A204.1 (cell line): ENCODE measurements at regions not wholly inside any gene's neighbourhood (a gene's known extent, or its start where the extent isn't known, plus 50 kb on each side); places are given as distances from the start of the nearest gene placed in this dataset.
"Not testable (repeated sequence)": the region's sequence is repeated elsewhere in the genome, so short reads cannot be mapped to it uniquely, and the experiment has no call there.

Source experiments
- FAIRE-seq: peaks from 2 replicates; lab custom pipeline; 2012; peaks lifted over from hg19 to GRCh38; lab: Jason Lieb, UNC

DNA sequence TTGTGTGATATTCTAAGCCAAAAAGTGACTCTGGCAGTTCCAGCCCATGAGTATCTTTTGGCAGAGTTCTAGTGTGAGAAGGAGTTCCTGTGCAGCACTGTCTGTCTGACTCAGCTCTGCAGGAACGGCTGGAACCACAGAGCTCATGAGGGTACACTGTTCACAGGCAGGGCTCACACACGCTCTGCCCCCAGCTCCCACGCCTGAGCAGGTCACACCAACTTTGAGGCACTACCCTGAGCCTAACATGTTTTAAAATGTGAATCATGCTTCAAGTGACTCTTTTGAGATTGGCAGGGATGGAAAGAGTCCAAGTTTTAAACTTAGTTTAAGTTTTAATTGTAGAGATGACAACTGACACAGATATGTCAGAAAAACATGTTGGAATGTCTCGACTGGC is 1203.3 kb downstream of the UQCRFS1 start:
- FAIRE-seq = no peak

DNA sequence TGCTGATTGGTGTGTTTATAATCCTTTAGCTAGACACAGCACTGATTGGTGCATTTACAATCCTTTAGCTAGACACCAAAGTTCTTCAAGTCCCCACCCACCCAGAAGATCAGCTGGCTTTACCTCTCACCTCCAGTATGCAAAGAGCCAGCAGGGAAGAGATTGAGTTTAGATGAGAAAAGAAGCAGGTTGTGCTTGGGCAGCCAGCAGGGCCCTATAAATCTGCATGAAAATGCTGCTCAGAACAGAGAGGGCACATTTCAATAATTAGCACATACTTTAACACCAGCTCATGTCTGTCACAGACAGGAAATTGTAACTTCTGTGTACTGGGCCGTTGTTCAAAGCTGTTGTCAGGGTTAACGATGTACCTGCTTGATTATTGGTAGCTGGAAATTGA is 1204.3 kb downstream of the UQCRFS1 start:
- FAIRE-seq = no peak

DNA sequence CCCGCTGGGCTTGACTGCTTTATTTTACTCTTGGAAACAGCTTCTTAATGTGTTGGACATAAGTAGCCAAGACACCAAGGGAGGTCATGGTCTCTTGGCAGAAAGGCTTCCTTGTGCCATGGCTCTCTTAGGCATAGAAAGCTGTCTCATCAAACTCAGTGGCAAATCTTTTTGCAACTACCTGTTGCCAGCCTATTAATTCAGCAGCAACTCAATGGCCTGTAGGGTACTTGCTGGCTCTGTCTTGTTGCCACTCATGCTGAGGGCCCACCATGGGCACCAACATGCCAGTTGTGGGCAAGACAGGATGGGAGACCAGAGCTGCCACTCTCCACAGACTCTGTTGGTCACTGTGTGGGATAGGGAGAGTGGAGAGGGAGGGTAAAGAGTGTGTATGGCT is 1209.4 kb downstream of the UQCRFS1 start:
- no peak for FAIRE-seq

DNA sequence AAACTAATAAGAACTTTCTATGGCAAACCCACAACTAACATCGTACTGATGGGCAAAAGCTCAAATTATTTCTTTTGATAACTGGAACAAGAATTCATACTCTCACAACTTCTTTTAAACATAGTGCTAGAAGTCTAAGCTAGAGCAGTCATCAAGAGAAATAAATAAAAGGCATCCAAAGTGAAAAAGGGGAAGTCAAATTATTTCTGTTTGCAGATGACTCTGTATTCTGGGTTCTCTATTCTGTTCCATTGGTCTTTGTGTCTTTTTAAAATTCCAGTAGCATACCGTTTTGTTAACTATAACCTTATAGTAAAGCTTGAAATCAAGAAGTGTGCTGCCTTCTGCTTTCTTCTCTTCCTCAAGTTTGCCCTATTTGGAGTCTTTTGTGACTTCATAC is 1215.9 kb downstream of the UQCRFS1 start:
- FAIRE-seq = no peak

- FAIRE-seq = no peak
Measured at GRCh38 chr19:27993619-27994570, 1219.1 kb downstream of the UQCRFS1 start.

- peak; percentile 19 for FAIRE-seq
Measured at GRCh38 chr19:27986299-27986698, 1226.7 kb downstream of the UQCRFS1 start.

DNA sequence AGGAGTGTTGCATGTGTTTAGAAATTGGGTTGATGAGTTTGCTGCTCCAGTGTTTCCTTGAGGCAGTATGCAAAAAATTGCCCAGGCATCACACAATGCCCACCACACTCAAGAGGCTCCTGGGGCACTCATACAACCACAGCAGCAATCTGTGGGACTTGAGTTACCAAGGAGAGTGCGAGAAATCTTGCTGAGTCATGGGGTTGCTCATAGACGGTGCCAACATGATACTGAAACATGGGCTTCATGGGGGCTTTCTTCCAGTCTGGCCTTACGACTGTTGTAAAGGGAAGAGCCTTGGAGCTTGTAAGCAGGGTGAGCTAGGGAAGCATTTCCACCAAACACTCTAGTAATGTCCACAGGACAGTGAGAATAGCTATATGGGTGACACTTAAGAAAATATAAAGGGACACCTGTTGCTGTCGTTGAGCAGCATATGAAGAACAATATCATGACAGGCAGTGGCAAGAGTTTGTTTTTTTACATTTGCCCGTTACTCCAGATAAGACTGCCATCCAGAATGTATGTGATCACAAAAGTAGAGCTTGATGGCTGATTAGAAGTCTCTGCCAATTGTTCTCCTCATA is 1237.4 kb downstream of the UQCRFS1 start:
- no peak for FAIRE-seq

GRCh38 chr19:27974082-27974513 is 1238.9 kb downstream of the UQCRFS1 start:
- FAIRE-seq = peak; percentile 65

DNA sequence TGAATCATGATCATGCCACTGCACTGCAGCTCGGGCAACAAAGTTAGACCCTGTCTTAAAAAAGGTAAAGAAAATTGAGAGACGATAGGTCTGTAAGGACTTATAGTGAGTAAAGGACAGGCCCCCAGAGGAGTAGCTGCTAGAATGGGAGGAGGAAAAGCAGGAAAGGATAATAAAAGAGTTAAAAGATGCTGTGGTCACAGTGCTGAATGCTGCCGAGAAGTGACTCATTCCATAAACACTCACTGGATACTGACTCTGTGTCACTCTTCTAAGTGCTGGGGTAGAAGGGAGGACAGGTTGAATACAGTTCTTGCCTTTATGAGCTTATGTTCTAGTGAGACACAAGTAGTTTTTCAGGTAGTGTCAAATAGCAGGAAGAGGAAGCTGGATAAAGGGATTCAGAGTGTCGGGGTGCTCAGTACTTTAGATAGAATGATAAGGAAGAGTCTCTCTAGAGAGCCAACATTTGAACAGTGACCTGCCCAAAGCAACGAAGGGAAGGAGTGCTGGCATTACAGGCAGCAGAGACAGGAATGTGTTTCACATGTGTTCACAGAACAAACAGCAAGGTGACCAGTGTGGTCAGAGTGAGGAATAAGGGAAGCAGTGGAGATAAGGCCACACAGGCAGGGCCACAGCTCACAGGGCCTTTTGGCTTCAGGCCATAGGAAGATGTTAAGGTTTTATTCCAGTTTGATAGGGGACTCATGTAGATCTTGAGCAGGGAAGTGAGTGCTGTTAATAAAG is 1240.5 kb downstream of the UQCRFS1 start:
- no peak for FAIRE-seq

GRCh38 chr19:27971869-27972268 is 1241.1 kb downstream of the UQCRFS1 start:
- FAIRE-seq = no peak

- no peak for FAIRE-seq
Measured at GRCh38 chr19:27971071-27971470, 1241.9 kb downstream of the UQCRFS1 start.

DNA sequence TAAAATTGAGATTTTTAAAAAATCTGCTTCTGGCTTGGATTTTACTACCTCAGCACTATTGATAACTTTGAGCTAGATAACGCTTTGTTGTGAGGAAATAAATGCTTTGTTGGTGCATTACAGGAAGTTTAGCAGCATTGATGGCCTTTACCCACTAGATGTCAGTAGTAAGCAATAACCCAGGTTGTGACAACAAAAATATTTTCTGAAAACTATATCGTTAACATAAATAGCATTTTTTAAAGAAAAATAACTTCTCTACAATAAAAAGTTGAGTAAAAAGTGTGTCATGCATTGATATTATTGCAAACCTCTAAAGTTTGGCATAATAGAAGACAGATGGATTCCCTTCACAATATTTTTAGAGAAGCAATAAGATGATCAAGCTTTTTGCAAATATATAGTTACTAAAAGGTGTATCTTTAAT is 1246.5 kb downstream of the UQCRFS1 start:
- peak; percentile 94 for FAIRE-seq

DNA sequence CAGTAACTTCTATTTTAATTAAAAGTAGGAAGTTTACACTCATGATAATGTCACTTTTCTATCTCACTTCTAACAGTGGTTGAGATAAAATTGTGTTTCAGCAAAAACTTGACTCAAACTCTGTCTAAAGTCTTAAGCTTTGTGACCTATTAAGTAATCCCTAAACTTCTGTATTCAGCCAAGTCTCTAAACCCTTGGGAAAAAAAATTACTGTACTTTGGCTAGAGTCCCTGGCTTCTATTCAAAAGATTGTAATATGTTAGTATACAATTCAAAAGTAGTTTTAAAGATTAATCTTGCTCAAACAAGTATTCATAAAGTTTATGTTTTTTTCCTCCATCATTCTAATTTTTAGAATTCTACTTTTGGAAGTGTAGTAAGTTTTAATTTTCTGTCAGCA is 1248.8 kb downstream of the UQCRFS1 start:
- no peak for FAIRE-seq

- no peak for FAIRE-seq
Measured at GRCh38 chr19:27962264-27962663, 1250.7 kb downstream of the UQCRFS1 start.

DNA sequence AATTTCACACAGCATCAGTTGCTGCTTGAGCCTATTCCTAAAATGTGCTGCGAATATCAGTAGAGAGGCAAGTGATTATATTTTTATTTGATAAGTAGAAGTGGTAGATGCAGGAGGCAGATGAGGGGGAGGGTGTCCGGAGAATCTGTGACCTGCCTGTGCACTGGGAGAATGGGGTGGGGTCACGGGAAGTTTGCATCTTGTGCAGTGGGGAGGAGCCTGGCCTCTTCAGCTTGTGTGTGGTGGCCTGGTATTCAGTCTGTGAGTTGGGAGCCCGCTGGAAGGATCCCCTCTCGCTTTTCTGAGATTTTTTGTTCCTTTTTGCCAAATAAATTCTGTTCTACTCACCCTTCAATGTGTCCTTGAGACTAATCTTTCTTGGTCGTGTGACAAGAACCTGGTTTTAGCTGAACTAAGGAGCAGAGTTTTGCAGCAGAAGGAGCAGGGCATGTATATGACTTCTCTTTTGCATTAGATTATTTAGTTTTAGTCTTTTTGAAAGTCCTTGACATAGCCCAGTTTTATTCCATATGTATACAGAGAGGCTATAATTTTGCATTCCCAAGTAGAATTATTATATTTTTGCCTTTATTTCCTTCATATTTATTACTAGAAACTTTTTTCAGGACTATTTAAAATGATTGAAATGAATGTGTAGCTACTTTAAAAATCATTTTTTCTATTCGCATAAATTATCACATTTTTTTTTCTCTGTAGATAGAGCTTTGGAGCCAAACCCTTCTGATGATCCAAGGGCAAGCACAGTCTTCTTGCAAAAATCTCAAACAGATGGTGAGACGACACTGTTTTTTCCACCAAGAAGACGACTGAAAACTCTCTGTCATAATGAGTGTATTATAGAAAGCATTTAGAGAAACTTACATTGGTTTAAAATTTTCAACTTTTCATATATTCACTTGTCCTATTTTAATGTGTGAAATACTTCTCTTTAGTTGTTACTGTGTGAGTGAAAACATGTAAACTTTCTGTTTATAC is 1257.2 kb downstream of the UQCRFS1 start:
- no peak for FAIRE-seq

DNA sequence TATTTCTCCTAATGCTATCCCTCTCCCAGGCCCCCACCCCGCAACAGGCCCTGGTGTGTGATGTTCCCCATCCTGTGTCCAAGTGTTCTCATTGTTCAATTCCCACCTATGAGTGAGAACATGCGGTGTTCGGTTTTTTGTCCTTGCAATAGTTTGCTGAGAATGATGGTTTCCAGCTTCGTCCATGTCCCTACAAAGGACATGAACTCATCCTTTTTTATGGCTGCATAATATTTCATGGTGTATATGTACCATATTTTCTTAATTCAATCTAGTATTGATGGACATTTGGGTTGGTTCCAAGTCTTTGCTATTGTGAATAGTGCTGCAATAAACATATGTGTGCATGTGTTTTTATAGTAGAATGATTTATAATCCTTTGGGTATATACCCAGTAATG is 1270.3 kb downstream of the UQCRFS1 start:
- not testable (repeated sequence) for FAIRE-seq

- FAIRE-seq = no peak
Measured at GRCh38 chr19:27936139-27936538, 1276.8 kb downstream of the UQCRFS1 start.

- FAIRE-seq = no peak
Measured at GRCh38 chr19:27935669-27936068, 1277.3 kb downstream of the UQCRFS1 start.

DNA sequence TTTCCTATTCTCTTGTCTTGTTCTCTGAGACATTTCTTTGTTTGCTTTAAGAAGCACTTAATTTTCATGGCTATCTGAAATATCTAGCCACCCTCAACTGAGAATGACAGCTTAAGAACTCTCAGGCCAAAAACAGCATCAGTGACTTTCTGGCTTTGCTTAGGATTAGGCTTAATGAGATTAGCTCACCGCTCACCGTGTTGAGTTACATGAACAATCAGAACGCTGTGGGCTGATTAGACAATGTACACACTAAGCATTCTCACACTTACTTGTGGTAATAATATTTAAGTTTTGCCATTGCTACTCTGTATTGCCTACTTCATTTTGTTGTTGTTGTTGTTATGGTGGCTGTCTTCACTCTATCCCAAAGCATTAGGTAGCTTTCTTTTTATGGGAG is 1283.6 kb downstream of the UQCRFS1 start:
- FAIRE-seq = no peak

- FAIRE-seq = no peak
Measured at GRCh38 chr19:27925202-27925601, 1287.7 kb downstream of the UQCRFS1 start.

DNA sequence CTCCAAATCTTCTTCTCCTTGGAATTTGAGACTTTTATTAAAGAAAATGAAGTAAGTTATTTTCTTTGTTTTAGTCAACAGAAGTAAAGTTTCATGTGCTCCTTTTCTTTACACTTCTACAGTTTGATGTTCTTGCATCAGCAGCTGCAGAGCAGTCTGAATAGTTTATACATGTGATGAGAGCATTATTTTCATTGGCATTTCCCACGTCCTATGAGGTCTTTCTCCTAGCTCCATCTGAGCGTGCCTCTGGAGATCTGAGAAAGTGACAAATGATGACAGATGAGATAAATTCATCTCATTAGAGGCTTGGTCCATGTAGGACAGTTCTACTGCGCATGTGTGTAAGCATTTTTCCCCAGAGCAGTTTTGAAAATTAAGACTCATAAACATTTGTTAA is 1290.0 kb downstream of the UQCRFS1 start:
- FAIRE-seq = no peak

DNA sequence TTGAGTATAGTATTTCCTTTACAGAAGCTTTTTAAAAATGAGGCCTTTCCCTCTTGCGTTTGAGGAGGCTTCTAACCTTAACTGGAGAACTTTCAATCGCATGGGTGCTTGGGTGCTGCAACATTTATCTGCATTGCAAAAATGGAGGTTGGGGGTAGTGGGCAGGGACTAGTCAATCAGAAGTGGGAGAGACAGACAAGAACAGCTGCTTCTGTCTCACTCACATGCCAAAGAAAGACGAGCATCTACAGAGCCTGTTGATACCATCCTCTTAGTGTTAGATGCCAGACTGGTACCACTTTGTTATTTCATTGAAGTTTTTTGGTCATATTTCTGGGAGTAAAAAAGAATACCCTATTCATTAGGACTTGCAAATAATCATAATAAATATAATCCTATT is 1292.2 kb downstream of the UQCRFS1 start:
- FAIRE-seq = no peak
